ENCODE measurements at regions not wholly inside any gene's neighbourhood (a gene's known extent, or its start where the extent isn't known, plus 50 kb on each side); places are given as distances from the start of the nearest gene placed in this dataset.

- Histone ChIP-seq H3K36me3 (ENCODE audit: control insufficient read depth in 1 of 2, insufficient read depth in 2 of 2, low read length in 2 of 2) (no peaks in the 10 kb centered on the region), H3K4me3 (replicated peaks in 1 of 2; ENCODE audit: low read depth in 1 of 2, low read length in 2 of 2) (no peak overlapping the region), H3K4me2 (ENCODE audit: low read length) (no peak overlapping the region), H3K9ac (ENCODE audit: low read length) (no peak overlapping the region), H3K79me2 (ENCODE audit: insufficient read depth, low read length) (no peaks in the 10 kb centered on the region), H3K9me3 (ENCODE audit: control insufficient read depth in 1 of 2, insufficient read depth in 1 of 2, low read depth in 1 of 2, low read length in 2 of 2) (no peaks in the 10 kb centered on the region), H4K20me1 (ENCODE audit: insufficient read depth) (no peaks in the 10 kb centered on the region), H3K4me1 (ENCODE audit: control insufficient read depth in 1 of 2, insufficient read depth in 2 of 2, low read length in 2 of 2) (no peaks in the 10 kb centered on the region), H3K9me2 (ENCODE audit: insufficient read depth) (no peaks in the 10 kb centered on the region), H2AFZ (ENCODE audit: low read depth, low read length, poor library complexity, severe bottlenecking) (no peak overlapping the region), H3K27me3 (ENCODE audit: insufficient read depth, low read length) (no peaks in the 10 kb centered on the region), H3K27ac (ENCODE audit: low read depth, low read length) (no peak overlapping the region)
- intact Hi-C loops (cut with micrococcal nuclease), result no loop called here
- CTCF ChIA-PET, result no interaction called here
- ATAC-seq (no peak), DNase-seq (ENCODE audit: low read depth, low spot score) (no peak)
- POLR2A ChIA-PET, result no interaction called here
- RAD21 ChIA-PET (ENCODE audit: low non-redundant PET in 1 of 2, low total read pairs in 2 of 2, uncharacterized antibody in 2 of 2, unreplicated experiment in 2 of 2), result no interaction called here
- no TSS peak for BruUV-seq (replicated peaks)
- TF ChIP-seq SP1 (IDR thresholded peaks at IDR 0.05; ENCODE audit: low read depth) (no peak), ZFX (IDR thresholded peaks at IDR 0.05) (no peak), ZNF274 (IDR thresholded peaks at IDR 0.05; ENCODE audit: low read depth, low read length) (no peak), JUND (IDR thresholded peaks at IDR 0.05) (no peak), REST (IDR thresholded peaks at IDR 0.05; ENCODE audit: low read depth) (no peak), SIN3A (IDR thresholded peaks at IDR 0.05; ENCODE audit: low read depth) (no peak), POLR2AphosphoS5 (IDR thresholded peaks at IDR 0.05; ENCODE audit: low read depth, low read length) (no peak), RAD21 (IDR thresholded peaks at IDR 0.05; ENCODE audit: low read depth) (no peak), ZBTB33 (IDR thresholded peaks at IDR 0.05; ENCODE audit: extremely low read depth, insufficient replicate concordance, low read length) (no peak), ATF3 (IDR thresholded peaks at IDR 0.05) (no peak), CEBPB (IDR thresholded peaks at IDR 0.05; ENCODE audit: low read depth) (no peak), FOSL1 (IDR thresholded peaks at IDR 0.05; ENCODE audit: low read depth) (no peak), EZH2 (IDR thresholded peaks at IDR 0.05) (no peak)
These were observed 109.9 kb upstream of the ID2 start for GRCh38 chr2:8571792-8572499.
